NCI-H146 treated with DMSO at 0.1 percent for 48 hours (cell line): ENCODE measurements at regions not wholly inside any gene's neighbourhood (a gene's known extent, or its start where the extent isn't known, plus 50 kb on each side); places are given as distances from the start of the nearest gene placed in this dataset.

ENCODE experiments used
- DNase-seq: peaks from one replicate; lab custom pipeline; 2025; ENCODE audit not compliant: unreplicated experiment; lab: John Stamatoyannopoulos, UW

DNA sequence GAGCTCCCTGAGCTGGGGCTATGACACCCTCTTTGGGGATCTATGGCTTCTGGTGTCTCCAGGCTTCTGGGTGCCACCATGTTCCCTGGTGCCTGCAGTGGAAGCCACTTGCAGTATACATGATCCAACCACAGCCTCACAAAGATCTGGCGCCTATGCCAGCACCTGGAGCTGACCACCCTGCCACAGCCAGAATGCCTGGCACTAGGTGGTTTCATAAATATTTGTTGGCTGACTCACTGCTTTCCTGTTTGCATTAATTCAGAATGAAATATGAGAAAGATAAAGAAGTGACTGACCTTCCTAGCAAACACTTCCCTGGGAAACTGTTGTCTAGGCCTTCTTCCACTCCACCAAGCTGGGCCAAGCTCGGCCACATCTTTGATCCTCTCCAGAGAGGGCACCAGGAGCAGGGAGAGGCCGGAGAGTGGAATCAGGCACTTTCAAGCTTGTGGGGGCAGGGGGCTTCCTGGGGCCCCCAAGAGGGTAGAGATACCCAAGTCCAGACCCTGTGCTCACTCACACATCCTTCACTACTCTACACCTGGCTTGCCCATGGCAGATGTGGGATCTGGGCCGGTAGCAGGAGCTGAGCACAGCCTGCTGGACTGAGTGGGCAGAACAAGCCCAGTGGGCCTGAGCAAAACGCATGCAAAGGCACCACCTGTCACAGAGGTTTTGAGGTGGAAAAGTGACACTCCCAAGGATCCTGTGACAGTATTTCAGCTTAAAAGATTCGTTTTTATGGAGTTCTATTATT is 565.7 kb downstream of the SLC4A3 start:
- DNase-seq, result no peak

DNA sequence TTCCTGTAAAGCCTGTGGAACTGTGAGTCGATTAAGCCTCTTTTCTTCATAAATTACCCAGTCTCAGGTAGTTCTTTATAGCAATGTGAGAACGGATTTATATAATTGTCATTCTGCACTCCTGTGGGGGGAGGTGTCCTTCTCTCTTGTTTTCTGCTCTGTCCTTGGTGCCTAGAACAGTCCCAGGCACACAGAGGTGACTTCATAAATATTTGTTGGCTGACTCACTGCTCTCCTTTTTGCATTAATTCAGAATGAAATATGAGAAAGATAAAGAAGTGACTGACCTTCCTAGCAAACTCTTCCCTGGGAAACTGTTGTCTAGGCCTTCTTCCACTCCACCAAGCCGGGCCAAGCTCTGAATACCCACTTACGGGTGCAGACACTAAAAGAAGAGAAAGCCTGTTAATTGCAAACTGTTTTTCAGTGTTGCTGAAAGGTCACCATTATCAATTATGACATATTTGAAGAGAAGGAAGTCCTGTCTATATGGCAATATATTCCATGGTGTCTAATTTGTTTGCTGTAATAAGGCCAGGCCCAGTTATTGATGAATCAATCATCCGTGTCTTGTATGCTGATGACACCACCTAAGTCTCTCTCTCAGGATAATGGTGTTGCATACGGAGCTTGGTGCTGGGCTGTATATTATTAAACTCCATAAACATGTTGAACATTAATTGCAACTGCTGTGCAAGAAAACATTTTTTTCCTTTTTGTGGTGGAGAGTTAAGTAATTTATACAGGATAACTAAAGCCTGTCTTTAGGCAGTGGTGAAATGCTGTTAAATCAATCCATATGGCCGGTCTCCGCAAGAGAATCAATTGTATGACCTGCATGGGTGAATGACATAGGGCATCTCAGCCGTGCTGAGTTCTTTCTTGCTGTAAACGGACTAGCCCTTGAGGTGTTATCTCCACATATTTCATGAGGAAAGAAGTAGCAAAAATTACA is 567.5 kb downstream of the SLC4A3 start:
- no peak for DNase-seq

DNA sequence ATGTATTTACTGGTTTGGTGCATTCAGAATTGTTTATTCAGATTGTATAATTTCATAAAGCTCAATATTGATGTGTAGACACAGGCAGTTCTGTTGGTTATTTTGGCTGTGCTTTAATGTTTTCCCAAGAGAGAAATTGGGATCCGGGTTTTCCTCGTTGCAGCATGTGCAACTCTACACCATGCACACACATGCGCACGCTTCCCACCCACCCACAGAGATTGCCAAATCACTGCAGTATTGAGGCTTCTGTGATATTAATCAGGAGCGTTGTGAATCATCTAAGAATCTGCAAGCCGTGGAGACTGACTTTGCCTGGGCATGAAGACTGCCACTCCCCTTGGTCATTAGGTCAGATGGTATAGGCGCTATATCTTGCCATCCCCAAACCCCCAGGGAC is 571.5 kb downstream of the SLC4A3 start:
- DNase-seq, result no peak

DNA sequence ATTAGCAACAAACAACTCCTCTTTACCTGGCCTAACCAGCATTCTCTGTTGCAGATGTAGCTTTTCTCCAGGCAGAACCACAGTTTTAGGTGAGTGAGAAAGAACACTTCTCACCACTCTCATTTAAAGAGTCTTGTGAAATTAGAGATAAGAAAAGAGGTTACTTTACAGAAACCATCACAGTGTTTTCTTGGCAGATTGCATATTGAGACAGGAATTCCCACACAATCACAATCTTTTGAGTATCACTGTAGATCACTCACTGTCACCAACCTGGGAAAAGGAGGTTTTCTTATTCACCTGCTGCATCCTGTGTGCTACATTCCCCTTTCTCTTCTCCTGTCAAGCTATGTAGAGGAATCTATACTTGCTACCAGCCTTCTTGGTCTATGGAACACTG is 574.6 kb downstream of the SLC4A3 start:
- no peak for DNase-seq

DNA sequence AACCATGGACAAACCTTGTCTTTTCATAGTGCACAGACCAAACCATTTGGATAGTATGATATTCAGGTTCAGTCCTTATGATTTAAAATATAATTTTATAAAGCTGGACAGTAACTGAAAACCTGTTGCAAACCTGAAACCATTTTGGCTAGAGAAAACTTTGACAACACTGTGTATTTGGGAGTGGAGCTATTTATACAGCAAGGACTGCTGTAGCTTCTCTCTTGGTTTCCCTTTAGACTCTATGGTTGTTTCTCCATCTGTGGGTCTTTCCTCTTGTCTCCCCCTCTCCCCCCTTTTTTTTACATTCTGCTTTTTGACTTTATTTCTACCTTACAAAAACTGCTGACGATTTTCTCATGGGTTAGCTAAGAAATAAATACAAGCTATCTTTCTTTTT is 581.7 kb downstream of the SLC4A3 start:
- no peak for DNase-seq

DNA sequence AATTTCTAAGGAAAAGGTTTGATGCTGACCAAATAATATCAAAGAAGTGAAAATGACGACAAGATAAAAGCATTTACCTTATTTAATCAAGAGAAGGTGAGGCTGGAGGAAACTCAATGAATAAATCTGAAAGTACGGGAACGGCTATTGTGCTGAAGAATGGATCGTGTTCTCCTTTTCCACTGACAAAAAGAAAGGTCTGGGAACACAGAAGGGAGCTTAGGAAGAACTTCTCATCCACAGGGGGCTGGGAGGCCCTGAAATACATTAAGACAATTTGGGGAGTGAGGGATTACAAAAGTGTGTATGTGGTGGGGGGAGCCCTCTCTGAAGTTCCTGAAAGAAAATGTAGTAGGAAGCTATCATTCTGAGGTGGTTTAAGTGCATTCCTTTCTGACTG is 582.3 kb downstream of the SLC4A3 start:
- DNase-seq, result no peak

DNA sequence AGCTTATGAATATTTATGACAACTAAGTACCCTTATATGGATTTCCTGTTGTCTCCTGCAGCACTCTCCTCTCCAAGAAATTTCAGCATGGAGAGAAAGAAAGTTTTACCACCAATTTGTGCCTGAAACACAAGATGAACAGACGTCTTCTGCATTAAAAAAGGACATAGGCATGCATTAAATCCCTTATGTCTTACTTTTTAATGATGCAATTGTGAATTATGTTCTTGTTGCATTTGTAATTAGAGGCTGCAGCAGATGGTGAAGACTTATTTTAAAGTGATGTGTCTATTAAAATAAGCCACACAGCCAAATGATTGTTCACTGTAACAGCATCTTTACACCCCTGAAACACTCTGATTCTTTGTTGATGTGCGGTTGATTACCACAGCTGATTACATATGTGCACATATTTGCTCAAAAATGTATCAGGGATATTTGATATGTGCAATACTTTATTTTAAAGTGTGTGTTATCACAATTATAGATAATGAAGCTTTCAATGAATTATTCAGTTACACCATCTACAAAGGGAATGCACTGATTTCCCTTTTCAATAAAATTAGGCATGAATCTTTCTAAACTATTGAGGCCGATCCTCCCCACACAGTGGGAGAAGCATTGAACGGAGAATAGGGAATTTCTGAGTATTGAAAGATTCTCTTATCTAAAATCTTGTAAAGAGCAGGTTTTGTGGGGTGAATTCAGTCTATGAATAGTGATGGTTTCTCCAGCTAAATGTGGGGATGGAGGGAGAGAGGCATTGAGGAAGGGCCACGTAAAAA is 585.1 kb downstream of the SLC4A3 start:
- DNase-seq, result no peak

DNA sequence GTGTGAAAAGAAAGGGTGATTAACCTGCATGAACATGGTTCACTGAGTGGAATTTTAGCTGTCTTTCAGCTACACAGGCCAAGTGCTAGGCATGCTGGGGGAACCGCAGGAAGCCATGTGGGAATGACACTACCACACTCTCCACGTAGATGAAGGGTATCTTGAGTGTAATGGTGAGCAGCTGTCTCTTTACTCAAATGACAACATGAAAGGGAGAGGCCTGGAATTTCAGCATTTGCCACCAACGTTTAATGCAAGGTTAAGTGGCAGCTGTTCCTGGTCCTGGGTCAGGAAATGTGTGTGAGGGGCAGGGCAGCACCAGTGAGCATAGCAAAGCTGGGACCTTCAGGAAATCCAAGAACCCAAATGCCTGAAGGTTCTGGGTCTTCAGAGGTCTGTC is 588.4 kb downstream of the SLC4A3 start:
- DNase-seq, result no peak

DNA sequence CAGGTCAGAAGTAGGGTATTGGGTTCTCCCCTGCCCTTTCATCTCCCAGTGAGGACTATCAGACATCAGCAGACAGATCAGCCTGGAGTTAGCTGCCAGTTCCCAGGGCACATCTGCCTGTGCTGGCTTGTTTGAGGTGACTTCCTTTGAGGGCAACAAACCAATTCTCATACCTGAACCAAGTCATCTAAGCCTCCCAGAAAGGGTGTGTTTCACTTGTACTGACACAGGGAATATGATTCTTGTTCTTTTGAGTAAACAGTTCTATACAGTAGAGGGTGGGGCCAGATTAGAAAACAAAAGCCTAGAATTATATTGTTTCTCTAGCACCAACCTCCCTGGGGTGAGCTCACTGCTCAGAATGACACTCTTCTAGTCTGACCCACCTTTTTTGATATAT is 591.9 kb downstream of the SLC4A3 start:
- peak; percentile 12 for DNase-seq

DNA sequence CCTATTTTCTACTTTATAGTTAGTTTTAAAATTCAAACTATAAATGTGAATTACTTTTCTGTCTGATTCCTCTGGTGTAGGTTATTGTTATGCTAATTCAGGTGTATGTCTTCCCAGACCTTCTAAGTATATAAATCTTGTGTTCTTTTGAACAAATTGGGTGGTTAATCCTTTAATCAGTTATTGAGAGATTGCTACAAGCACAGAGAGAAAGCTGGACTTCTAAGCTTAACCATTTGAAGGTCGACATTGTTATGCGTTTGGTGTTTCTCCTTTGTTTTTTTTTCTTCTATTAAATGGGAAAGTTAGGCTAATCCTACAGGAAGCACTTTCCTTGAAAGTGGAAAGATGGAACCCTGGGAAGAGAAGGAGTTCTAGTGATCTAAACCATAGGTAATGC is 592.6 kb downstream of the SLC4A3 start:
- DNase-seq, result no peak

DNA sequence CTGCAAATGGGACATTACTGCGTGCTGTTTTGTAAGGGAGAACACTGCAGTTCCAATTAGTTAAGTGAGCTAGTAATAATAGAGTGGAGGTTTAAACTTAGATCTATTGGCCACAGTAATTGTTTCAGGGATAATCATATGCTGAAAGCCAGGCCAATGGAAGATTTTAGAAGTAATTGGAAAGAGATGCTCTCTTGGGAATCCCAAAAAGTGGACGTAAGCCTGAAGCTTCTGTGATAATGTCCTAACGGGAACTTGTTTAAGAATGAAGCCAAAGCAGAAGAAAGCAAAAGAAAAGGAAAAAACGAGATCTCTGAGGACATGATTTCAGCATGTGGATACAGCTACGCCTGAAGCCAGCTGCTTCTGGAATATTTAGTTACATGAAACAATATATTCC is 594.6 kb downstream of the SLC4A3 start:
- DNase-seq, result no peak

DNA sequence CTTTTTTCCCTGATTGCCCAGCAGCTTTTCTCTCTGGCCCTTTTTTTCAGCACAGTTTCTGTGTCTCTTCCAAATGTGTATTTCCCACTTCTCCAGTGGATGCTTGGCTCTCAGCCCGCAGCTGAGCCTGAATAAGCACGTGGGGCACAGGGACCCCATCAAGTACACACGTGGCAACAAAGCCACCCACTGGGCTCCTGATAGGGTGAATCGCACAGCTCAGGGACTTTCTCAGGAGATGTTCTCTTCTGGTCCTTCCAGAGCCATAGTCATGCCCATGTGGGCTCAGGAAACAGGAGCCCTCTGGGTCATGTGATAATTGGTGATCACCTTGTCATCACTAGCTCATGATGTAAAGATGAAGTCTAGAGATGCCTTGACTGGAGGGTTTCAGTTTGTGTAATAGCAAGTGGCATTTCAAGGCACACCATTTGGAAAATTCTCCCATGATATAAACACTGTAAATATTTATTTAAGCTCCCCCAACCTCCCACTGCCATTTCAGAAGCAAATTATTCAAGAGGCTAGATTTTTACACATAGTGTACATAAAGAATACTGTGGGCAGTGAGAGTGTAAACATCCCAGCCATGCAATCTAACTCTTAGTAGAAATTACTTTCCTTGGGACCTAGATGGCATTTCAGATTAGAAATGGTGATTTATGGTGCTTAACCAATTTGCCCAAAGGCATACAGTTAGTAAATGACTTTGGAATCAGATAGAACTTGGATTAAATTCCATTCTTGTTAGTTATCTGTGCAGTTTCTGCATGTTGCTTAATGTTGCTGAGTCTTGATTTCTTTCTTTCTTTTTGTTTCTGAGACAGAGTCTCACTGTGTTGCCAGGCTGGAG is 597.5 kb downstream of the SLC4A3 start:
- no peak for DNase-seq

DNA sequence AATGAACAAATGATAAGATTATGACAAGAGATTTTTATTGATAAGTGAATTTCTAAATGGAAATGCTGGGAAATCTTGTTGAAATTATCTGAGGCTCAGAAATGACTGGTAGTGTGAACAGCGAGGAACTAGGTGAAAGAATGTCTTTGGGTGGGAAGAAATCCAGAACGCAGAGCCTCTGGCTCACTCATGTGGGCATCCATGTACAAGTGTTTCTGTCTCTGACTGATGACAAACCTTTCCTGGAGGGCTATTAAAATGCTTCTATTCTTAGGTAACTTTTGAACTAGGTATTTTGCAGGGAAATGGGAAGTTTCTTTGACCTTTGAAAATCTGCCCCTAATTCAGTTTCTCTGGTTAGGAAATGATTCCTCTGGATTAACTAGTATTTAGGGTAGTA is 598.6 kb downstream of the SLC4A3 start:
- no peak for DNase-seq

DNA sequence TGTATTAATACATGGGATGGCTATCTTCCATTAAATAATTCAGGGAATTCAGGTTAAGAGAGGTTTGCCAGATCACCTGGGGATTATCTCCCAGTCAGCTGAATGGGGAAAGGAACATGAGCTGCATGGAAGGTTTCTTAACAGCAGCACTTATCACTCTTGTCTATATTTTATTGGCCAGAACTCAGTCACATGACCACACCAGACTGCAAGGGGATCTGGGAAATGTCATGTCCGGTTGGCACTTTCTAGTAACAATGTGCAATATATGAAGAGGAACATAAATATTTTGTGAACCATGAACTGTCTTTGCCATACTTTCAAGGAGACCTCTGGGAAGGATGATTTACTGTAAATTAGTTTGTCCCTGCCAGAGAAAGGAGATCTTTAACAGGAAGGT is 599.1 kb downstream of the SLC4A3 start:
- no peak for DNase-seq

DNA sequence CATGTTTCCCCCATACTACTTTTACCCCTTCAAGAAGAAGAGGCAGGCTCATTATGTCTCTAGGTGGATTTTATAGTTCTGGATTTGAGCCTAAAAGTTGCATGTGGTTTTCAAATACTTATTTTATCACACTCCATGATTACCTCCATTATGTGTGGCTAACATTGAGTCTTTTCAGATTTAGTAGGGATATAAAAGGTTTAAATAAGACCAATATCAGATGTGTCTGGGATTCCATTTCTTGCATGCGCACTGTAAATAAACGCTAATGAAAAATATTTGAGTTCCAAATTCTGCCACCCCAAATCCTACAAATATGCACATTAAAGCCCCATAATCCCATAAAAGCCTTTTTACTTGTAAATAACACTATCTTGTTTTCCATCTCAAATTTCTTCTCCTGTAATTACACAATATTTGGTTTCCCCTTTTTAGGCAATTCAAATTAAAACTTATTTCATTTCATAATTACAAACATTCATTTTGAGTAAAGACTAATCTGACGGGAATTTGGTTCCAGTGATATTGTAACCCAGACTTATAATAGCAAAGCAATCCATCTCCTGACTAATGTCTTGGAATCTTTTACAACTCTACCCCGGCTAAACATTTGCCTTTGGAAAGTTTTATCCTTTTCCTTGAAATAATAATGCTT is 600.0 kb downstream of the SLC4A3 start:
- no peak for DNase-seq

DNA sequence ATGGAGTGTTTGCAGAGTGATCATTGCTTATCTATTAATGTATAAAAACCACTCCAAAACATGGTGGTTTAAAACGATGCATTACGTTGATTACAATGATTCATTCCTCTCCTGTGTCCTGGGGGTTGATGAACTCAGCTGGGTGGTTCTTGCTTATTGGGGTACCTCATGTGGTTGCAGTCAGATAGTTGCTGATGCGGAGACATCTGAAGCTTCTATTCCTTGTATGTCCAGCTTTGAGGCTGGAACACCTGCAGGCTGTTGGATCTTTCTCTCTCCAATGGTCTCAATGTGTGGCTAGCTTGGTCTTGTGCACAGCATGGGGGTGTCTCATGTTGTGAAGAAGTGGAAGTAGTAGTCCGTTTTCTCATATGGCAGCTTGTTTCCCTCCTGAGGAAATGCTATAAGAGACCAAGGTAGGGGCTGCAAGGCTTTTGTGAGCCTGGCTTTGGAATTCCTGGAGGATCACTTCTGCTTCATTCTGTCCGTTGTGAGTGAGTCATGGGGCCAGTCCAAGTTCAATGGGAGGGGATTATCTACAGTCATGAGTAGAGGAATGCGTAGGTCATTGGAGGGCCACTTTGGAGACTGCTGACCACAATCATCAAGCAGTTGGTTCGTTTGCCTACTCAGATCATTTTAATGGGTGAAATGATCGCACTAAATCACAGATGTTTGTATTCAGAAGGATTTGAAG is 601.0 kb downstream of the SLC4A3 start:
- no peak for DNase-seq

DNA sequence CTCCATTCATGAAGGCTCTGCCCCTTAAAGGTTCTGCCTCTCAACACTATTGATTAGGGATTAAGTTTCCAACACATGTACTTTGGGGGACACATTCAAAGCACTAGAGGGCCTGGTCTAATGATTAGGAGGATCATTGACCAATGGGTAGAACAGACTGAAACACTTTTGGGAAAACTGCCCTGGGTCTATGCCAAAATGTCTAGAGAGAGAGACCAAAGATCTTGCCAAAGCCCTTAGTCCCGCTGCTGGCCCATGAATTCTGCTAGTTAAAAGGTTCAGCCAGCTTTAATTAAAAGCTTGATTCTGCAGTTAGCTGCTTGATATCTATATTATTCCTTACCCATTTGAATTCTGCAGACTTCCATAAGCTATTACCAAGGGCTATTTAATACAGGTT is 613.2 kb downstream of the SLC4A3 start:
- DNase-seq, result no peak

DNA sequence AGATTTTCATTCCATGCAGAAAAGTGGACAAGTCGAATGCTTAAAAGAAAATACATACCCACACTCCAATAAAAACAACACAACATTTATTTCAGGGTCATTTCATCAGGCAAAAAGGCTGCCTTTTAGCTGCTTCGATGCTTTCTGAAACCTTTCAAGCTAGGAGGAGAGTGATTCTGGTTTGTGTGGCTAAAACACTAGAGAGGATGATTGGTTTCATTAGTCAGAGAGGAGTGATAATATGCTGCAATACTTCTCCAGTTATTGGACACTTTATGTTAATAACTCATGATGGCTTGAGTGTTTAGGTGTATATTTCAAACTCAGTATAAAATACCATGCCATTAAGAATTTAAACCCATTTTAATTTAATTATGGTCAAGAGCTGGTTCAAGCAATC is 614.0 kb downstream of the SLC4A3 start:
- DNase-seq, result no peak

DNA sequence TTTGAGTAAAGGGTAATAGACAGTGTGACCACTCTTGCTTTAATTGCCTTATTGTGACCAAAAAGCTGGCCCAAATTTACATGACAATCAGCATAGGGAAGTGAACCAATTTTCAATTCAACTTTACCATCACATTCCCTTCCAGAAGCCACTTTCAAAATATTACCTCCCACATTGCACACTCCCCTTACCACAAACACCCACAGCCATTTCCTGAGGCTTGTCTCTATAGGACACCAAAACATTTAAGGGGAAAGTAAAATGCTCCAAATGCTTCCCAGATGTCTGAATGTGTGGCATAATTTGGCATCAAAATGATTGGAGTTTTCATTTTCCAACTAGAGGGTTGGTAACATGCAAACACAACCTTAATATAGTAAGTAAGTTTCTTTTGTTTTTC is 616.1 kb downstream of the SLC4A3 start:
- DNase-seq, result no peak

DNA sequence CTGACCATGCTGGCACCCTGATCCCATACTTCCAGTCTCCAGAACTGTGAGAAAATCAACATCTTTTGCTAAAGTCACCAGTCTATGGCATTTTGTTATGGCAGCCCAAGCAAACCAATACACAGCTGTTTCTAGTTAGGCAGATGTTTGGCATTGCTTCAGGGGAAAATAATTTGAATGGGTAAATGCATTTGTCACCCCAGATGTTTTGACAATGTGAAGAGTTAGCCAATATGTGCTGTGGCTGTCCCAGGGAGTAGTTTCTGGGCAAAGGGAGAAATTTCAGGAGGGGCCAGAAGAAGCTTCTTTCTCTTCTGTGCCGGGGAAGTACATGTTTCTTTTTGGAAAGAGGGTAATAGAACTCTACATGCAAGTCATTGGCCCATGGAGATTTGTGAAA is 619.0 kb downstream of the SLC4A3 start:
- DNase-seq, result no peak
